ENCODE measurements at regions not wholly inside any gene's neighbourhood (a gene's known extent, or its start where the extent isn't known, plus 50 kb on each side); places are given as distances from the start of the nearest gene placed in this dataset.
"Not testable (repeated sequence)": the region's sequence is repeated elsewhere in the genome, so short reads cannot be mapped to it uniquely, and the experiment has no call there.

DNA sequence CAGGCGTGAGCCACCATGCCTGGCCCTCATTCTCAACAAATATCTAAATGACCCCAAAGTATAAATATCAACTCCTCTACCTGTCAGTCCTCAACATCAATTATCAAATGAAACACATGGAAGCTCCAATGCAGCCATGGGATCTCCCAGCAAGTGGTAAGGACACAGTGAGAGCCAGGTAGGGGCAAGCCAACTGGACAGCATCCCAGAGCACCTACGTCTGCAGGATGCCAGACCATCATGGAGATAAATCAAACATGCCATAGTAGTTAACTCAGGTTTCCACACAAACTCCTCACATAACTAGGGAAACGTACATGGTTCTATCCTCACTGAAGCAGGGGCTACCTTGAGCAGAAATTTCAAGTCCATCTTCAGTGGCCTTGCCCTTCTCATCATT, 159.9 kb upstream of the MED14 start:
- Mint-ChIP-seq H3K4me3 (ENCODE audit: unreplicated experiment) (no peak overlapping the region), H3K36me3 (ENCODE audit: low read depth, unreplicated experiment) (no peaks in the 10 kb centered on the region), H3K27ac (ENCODE audit: unreplicated experiment) (no peak overlapping the region), H3K4me1 (ENCODE audit: unreplicated experiment) (no peaks in the 10 kb centered on the region), H3K9me3 (ENCODE audit: unreplicated experiment) (no peaks in the 10 kb centered on the region), H3K27me3 (ENCODE audit: unreplicated experiment) (no peaks in the 10 kb centered on the region)
- TF ChIP-seq, protein P1, sequence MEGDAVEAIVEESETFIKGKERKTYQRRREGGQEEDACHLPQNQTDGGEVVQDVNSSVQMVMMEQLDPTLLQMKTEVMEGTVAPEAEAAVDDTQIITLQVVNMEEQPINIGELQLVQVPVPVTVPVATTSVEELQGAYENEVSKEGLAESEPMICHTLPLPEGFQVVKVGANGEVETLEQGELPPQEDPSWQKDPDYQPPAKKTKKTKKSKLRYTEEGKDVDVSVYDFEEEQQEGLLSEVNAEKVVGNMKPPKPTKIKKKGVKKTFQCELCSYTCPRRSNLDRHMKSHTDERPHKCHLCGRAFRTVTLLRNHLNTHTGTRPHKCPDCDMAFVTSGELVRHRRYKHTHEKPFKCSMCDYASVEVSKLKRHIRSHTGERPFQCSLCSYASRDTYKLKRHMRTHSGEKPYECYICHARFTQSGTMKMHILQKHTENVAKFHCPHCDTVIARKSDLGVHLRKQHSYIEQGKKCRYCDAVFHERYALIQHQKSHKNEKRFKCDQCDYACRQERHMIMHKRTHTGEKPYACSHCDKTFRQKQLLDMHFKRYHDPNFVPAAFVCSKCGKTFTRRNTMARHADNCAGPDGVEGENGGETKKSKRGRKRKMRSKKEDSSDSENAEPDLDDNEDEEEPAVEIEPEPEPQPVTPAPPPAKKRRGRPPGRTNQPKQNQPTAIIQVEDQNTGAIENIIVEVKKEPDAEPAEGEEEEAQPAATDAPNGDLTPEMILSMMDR (IDR thresholded peaks at IDR 0.05; ENCODE audit: unreplicated experiment), result no peak
- no peak for DNase-seq (ENCODE audit: low spot score)

DNA sequence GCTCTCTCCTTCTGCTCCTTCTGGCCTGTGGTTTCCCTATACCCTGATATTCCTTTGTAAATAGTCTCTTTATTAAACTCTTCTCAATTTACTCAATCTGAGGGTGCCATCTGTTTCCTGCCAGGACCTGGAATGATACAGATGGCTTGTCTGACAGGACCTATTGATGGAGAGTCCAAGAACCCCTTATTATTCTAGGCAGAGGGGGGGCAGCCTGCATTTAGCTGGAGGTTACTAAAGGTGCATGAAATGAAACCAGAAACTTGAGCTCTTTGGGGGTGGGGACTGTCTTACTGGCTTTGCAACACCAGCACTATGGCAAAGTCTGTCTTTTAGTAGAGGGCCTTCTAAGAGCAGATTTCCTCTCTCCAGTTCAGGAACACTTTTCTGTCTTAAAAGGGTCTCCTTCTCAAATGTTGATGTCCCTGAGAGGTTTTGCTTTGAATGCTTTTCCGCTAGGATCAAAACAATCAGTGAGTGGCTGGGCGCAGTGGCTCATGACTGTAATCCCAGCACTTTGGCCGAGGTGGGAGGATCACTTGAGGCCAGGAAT, 162.5 kb upstream of the MED14 start:
- Mint-ChIP-seq H3K27me3 (ENCODE audit: unreplicated experiment) (no peaks in the 10 kb centered on the region), H3K4me3 (ENCODE audit: unreplicated experiment) (no peak overlapping the region), H3K9me3 (ENCODE audit: unreplicated experiment) (no peaks in the 10 kb centered on the region), H3K27ac (ENCODE audit: unreplicated experiment) (no peak overlapping the region), H3K4me1 (ENCODE audit: unreplicated experiment) (no peaks in the 10 kb centered on the region), H3K36me3 (ENCODE audit: low read depth, unreplicated experiment) (no peaks in the 10 kb centered on the region)
- TF ChIP-seq, protein P1 (IDR thresholded peaks at IDR 0.05; ENCODE audit: unreplicated experiment), result no peak
- no peak for DNase-seq (ENCODE audit: low spot score)

DNA sequence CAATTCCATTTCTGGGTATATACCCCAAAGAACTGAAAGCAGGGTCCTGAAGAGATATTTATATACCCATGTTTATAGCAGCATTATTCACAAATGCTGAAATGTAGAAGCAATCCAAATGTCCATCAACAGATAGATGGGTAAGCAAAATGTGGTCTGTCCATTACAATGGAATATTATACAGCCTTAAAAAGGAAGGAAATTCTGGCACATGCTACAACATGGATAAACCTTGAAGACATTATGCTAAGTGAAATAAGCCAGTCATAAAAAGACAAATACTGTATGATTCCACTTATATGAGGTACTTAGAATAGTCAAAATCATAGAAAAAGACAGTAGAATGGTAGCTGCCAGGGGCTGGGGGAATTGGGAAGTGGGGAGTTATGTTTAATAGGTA, 169.4 kb upstream of the MED14 start:
- not testable (repeated sequence) for H3K27me3 Mint-ChIP-seq (ENCODE audit: unreplicated experiment); H3K27ac Mint-ChIP-seq (ENCODE audit: unreplicated experiment); DNase-seq (ENCODE audit: low spot score); H3K9me3 Mint-ChIP-seq (ENCODE audit: unreplicated experiment); H3K4me3 Mint-ChIP-seq (ENCODE audit: unreplicated experiment); H3K36me3 Mint-ChIP-seq (ENCODE audit: low read depth, unreplicated experiment); H3K4me1 Mint-ChIP-seq (ENCODE audit: unreplicated experiment)

DNA sequence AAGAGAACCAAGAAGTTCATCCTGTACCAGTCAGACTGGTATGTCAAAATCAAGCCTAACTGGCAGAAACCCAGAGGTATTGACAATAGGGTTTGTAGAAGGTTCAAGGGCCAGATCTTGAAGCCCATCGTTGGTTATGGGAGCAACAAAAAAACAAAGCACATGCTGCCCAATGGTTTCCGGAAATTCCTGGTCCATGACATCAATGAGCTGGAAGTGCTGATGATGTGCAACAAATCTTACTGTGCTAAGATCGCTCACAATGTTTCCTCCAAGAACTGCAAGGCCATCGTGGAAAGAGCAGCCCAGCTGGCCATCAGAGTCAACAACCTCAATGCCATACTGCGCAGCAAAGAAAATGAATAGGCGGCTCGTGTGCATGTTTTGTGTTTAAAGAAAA, 172.7 kb upstream of the MED14 start:
- Mint-ChIP-seq H3K4me3 (ENCODE audit: unreplicated experiment) (no peak overlapping the region), H3K9me3 (ENCODE audit: unreplicated experiment) (no peaks in the 10 kb centered on the region), H3K4me1 (ENCODE audit: unreplicated experiment) (no peaks in the 10 kb centered on the region), H3K27ac (ENCODE audit: unreplicated experiment) (no peak overlapping the region), H3K36me3 (ENCODE audit: low read depth, unreplicated experiment) (no peaks in the 10 kb centered on the region), H3K27me3 (ENCODE audit: unreplicated experiment) (peaks cover 2% of the 10 kb centered on the region)
- TF ChIP-seq, protein P1 (IDR thresholded peaks at IDR 0.05; ENCODE audit: unreplicated experiment), result no peak
- no peak for DNase-seq (ENCODE audit: low spot score)

DNA sequence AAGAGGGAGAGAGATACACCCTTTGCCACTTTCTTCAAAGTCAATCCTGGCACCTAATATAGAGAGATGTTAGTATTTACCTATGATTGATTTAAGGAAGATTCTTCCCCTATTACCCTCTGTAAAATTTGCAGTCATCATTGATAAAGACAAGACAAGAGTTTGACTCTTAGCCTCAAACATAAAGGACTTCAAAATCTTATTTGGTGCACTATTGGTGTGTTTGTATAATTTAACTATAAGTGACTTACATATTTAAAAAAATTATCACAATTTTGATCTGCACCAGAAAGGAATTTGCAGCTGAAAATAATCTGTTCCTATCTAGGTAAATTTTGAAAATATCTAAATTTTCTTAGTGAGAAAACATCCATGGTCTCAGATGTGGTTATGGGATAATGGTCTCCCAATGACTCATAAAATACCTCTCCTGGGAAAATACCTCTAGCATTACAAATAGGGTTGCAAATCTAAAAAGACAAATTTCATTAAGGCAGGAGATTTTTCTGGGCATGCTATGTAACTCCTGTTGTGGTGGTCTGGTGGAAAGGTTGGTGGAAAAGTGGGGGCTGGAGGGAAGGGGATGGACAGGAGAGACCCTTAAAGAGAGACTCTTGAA, 173.6 kb upstream of the MED14 start:
- Mint-ChIP-seq H3K9me3 (ENCODE audit: unreplicated experiment) (no peaks in the 10 kb centered on the region), H3K4me1 (ENCODE audit: unreplicated experiment) (no peaks in the 10 kb centered on the region), H3K27ac (ENCODE audit: unreplicated experiment) (no peak overlapping the region), H3K36me3 (ENCODE audit: low read depth, unreplicated experiment) (no peaks in the 10 kb centered on the region), H3K4me3 (ENCODE audit: unreplicated experiment) (no peak overlapping the region), H3K27me3 (ENCODE audit: unreplicated experiment) (peaks cover 2% of the 10 kb centered on the region)
- DNase-seq (ENCODE audit: low spot score), result no peak
- TF ChIP-seq, protein P1 (IDR thresholded peaks at IDR 0.05; ENCODE audit: unreplicated experiment), result no peak
